AG08396 (cell line): ENCODE measurements at regions not wholly inside any gene's neighbourhood (a gene's known extent, or its start where the extent isn't known, plus 50 kb on each side); places are given as distances from the start of the nearest gene placed in this dataset.

Experiments
- DNase-seq: peaks from one replicate; pipeline ENCODE4 v3.0.0; 2012; ENCODE audit warnings: low spot score, mixed read lengths

DNA sequence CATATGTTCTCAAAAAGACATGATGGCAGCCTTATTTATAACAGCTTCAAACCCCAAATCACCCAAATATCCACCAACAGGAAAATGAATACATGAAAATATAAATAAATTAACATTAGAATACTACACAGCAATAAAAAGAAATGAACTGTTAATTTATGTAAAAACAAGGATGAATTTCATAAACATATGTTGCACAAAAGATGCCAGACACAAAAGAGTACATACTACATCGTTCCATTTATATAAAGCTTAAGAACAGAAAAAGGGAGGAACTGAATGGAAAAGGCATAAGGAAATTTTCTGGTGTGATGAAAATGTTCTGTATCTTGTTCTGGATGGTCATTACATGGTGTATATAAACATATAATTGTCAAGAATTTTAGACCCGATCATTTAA is 69.9 kb upstream of the TUSC7 start:
- DNase-seq, result no peak

DNA sequence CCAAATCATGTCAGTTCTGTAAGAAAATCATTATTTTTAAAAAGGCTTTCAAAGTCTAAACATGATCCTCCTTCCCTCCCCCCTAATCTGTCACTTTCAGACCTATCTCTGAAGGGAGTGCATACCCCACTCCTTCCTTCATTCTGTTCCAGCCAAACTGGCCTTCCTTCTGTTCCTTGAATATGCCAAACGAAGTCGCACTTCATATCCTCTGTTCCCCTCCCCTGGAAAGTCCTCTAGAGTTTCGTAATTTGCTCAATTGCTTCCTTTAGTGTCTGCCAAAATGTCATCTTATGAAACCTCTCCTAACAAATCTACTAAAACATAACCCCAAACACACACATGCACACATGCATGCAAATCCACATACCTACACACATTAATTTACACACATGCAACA is 69.5 kb upstream of the TUSC7 start:
- DNase-seq, result no peak

DNA sequence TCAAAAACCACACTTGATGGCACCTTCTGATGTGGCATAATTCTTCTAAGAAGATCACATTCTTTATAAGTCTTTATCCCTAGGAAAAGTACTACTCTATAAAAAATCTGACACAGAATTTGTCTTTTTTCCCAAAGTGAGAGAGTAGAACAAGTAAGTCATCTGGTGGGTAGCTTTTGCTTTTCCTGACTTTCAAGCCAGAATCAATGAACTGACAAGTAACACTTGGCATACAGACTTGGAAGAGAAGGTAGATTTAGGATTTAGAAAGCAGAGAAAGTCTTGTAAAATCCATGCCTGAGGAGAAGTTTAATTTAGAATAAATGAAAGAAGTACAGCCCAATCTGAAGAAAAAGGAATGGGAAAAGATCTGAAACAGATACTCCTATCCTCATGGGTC is 66.6 kb upstream of the TUSC7 start:
- DNase-seq, result no peak

DNA sequence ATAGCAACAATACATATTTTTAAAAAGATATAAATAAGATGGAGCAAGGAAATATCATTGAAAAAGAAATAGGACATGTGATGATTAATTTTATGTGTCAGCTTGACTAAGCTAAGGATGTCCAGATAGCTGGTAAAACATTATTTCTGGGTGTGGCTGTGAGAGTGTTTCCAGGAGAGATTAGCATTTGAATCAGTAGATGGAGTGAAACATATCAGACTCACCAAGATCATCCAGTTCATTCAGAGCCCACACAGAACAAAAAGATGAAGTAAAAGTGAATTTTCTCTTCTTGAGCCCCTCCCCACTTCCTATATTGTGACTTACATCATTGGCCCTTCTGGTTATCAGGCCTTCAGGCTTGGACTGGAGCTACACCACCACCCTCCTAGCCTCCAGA is 61.6 kb upstream of the TUSC7 start:
- no peak for DNase-seq
